ENCODE measurements at regions not wholly inside any gene's neighbourhood (a gene's known extent, or its start where the extent isn't known, plus 50 kb on each side); places are given as distances from the start of the nearest gene placed in this dataset.

- no peaks in the 10 kb centered on the region for H3K9me3 ChIP-seq
- no peaks in the 10 kb centered on the region for H3K36me3 ChIP-seq (ENCODE audit: low read depth)
- ATAC-seq (no peak), DNase-seq (no peak)
- TF ChIP-seq CTCF (IDR thresholded peaks at IDR 0.05), result no peak
- no peaks in the 10 kb centered on the region for H3K4me1 ChIP-seq (ENCODE audit: low read depth)
- intact Hi-C loops (cut with DNase I, micrococcal nuclease), result no loop called here
- H3K4me3 ChIP-seq, result no peak overlapping the region
Measured at GRCh38 chr6:158877716-158878115, 58.5 kb upstream of the EZR start.

- intact Hi-C loops (cut with DNase I, micrococcal nuclease), result no loop called here
- H3K4me3 ChIP-seq, result no peak overlapping the region
- no peak for DNase-seq
- TF ChIP-seq CTCF (IDR thresholded peaks at IDR 0.05), result no peak
- no peaks in the 10 kb centered on the region for H3K36me3 ChIP-seq (ENCODE audit: low read depth)
- H3K9me3 ChIP-seq, result no peaks in the 10 kb centered on the region
- no peaks in the 10 kb centered on the region for H3K4me1 ChIP-seq (ENCODE audit: low read depth)
- ATAC-seq, result no peak
Measured at GRCh38 chr6:158876886-158877285, 57.7 kb upstream of the EZR start.

- H3K36me3 ChIP-seq (ENCODE audit: low read depth), result no peaks in the 10 kb centered on the region
- no peak for TF ChIP-seq CTCF (IDR thresholded peaks at IDR 0.05)
- ATAC-seq (no peak), DNase-seq (no peak)
- intact Hi-C loops (cut with DNase I, micrococcal nuclease), result no loop called here
- H3K9me3 ChIP-seq, result no peaks in the 10 kb centered on the region
- peaks cover 9% of the 10 kb centered on the region for H3K4me1 ChIP-seq (ENCODE audit: low read depth)
- no peak overlapping the region for H3K4me3 ChIP-seq
Measured at GRCh38 chr6:158870649-158870957, 51.4 kb upstream of the EZR start.

- peak; percentile 92 for ATAC-seq
- peaks cover 9% of the 10 kb centered on the region for H3K4me1 ChIP-seq (ENCODE audit: low read depth)
- TF ChIP-seq CTCF (IDR thresholded peaks at IDR 0.05), result no peak
- peak in 2 of 3 donors; percentile 94 to 96 for DNase-seq
- no peaks in the 10 kb centered on the region for H3K9me3 ChIP-seq
- no peak overlapping the region for H3K4me3 ChIP-seq
- intact Hi-C loops (cut with DNase I, micrococcal nuclease), result no loop called here
- no peaks in the 10 kb centered on the region for H3K36me3 ChIP-seq (ENCODE audit: low read depth)
Measured at GRCh38 chr6:158869826-158870648, 50.9 kb upstream of the EZR start.

GRCh38 chr6:158868890-158869825 lies 50.0 kb upstream of the EZR start:
- H3K9me3 ChIP-seq, result no peaks in the 10 kb centered on the region
- no peaks in the 10 kb centered on the region for H3K36me3 ChIP-seq (ENCODE audit: low read depth)
- DNase-seq (peak in 2 of 3 donors; percentile 96 to 98), ATAC-seq (peak; percentile 84)
- no peak overlapping the region for H3K4me3 ChIP-seq
- intact Hi-C loops (cut with DNase I, micrococcal nuclease), result no loop called here
- peaks cover 9% of the 10 kb centered on the region for H3K4me1 ChIP-seq (ENCODE audit: low read depth)
- no peak for TF ChIP-seq CTCF (IDR thresholded peaks at IDR 0.05)

Measured in mucosa of descending colon (tissue), 3 donors.